SK-N-DZ (cell line): ENCODE measurements at regions not wholly inside any gene's neighbourhood (a gene's known extent, or its start where the extent isn't known, plus 50 kb on each side); places are given as distances from the start of the nearest gene placed in this dataset.
"Not testable (repeated sequence)": the region's sequence is repeated elsewhere in the genome, so short reads cannot be mapped to it uniquely, and the experiment has no call there.

ENCODE experiments used
- DNase-seq: peaks from one replicate; pipeline ENCODE4 v3.0.0-alpha.2; 2015; ENCODE audit warnings: low spot score

GRCh38 chrX:86887341-86887740 is 630.3 kb upstream of the KLHL4 start:
- DNase-seq, result no peak

GRCh38 chrX:86910027-86910426 is 607.6 kb upstream of the KLHL4 start:
- no peak for DNase-seq

GRCh38 chrX:86910602-86911311 is 606.8 kb upstream of the KLHL4 start:
- no peak for DNase-seq

GRCh38 chrX:86914569-86914968 is 603.0 kb upstream of the KLHL4 start:
- no peak for DNase-seq

GRCh38 chrX:86917959-86918358 is 599.6 kb upstream of the KLHL4 start:
- no peak for DNase-seq

GRCh38 chrX:86930419-86930818 is 587.2 kb upstream of the KLHL4 start:
- DNase-seq, result no peak

- no peak for DNase-seq
Measured at GRCh38 chrX:86935988-86936387, 581.6 kb upstream of the KLHL4 start.

GRCh38 chrX:86946569-86946968 is 571.0 kb upstream of the KLHL4 start:
- DNase-seq, result peak; percentile 7

- DNase-seq, result no peak
Measured at GRCh38 chrX:86964321-86964720, 553.3 kb upstream of the KLHL4 start.

- DNase-seq, result no peak
Measured at GRCh38 chrX:86981326-86981879, 536.2 kb upstream of the KLHL4 start.

- not testable (repeated sequence) for DNase-seq
Measured at GRCh38 chrX:86987351-86987750, 530.3 kb upstream of the KLHL4 start.

GRCh38 chrX:87003031-87003430 is 514.6 kb upstream of the KLHL4 start:
- DNase-seq, result no peak

- no peak for DNase-seq
Measured at GRCh38 chrX:87005183-87005582, 512.4 kb upstream of the KLHL4 start.

- no peak for DNase-seq
Measured at GRCh38 chrX:87005885-87006284, 511.7 kb upstream of the KLHL4 start.

- DNase-seq, result no peak
Measured at GRCh38 chrX:87006561-87006960, 511.0 kb upstream of the KLHL4 start.

- DNase-seq, result no peak
Measured at GRCh38 chrX:87017210-87017609, 500.4 kb upstream of the KLHL4 start.

- not testable (repeated sequence) for DNase-seq
Measured at GRCh38 chrX:87033115-87033514, 484.5 kb upstream of the KLHL4 start.

GRCh38 chrX:87045352-87045751 is 472.2 kb upstream of the KLHL4 start:
- no peak for DNase-seq

GRCh38 chrX:87049567-87049966 is 468.0 kb upstream of the KLHL4 start:
- DNase-seq, result no peak

GRCh38 chrX:87063642-87064041 is 454.0 kb upstream of the KLHL4 start:
- no peak for DNase-seq

GRCh38 chrX:87064502-87064901 is 453.1 kb upstream of the KLHL4 start:
- DNase-seq, result no peak

GRCh38 chrX:87067795-87068369 is 449.7 kb upstream of the KLHL4 start:
- no peak for DNase-seq

GRCh38 chrX:87078231-87078630 is 439.4 kb upstream of the KLHL4 start:
- DNase-seq, result no peak
